Tibial nerve (tissue), 3 donors: ENCODE measurements at regions not wholly inside any gene's neighbourhood (a gene's known extent, or its start where the extent isn't known, plus 50 kb on each side); places are given as distances from the start of the nearest gene placed in this dataset.

Source experiments
- CTCF ChIP-seq, 5 experiments: fragments of 200-600 bp in 3 of 5; fragments of 450-650 bp in 2 of 5; sonication (generic) in 3 of 5; IDR thresholded peaks; one replicate each; pipeline ENCODE4 v1.5.1; 2016 to 2019; ENCODE audit warnings: antibody characterized with exemption in 5 of 5, mild to moderate bottlenecking in 3 of 5, moderate library complexity in 2 of 5
- POLR2A ChIP-seq, 2 donors: fragments of 450-650 bp; IDR thresholded peaks; one replicate each; pipeline ENCODE4 v1.6.1; 2017; ENCODE audit warnings: antibody characterized with exemption in 2 of 2, mild to moderate bottlenecking in 2 of 2, moderate library complexity in 2 of 2

- TF ChIP-seq CTCF (IDR thresholded peaks at IDR 0.05) (no peak), POLR2A (IDR thresholded peaks at IDR 0.05) (no peak)
These were observed 183.8 kb upstream of the PDE3A start for GRCh38 chr12:20184514-20184913.
